Germinal center (tissue), 1 donor: ENCODE measurements at regions not wholly inside any gene's neighbourhood (a gene's known extent, or its start where the extent isn't known, plus 50 kb on each side); places are given as distances from the start of the nearest gene placed in this dataset.
"Not testable (repeated sequence)": the region's sequence is repeated elsewhere in the genome, so short reads cannot be mapped to it uniquely, and the experiment has no call there.

Experiments
- DNase-seq: peaks from one replicate; pipeline ENCODE4 v3.0.0; 2012; ENCODE audit warnings: mixed read lengths, low spot score

- DNase-seq: peak; percentile 55
Measured at GRCh38 chr16:58814348-58814801, 80.3 kb upstream of the GOT2 start.

- DNase-seq: no peak
Measured at GRCh38 chr16:58809213-58809612, 75.1 kb upstream of the GOT2 start.

GRCh38 chr16:58807276-58807675, 73.2 kb upstream of the GOT2 start:
- DNase-seq: no peak

- no peak for DNase-seq
Measured at GRCh38 chr16:58801838-58802237, 67.7 kb upstream of the GOT2 start.

- DNase-seq: no peak
Measured at GRCh38 chr16:58797137-58797801, 63.2 kb upstream of the GOT2 start.

GRCh38 chr16:58793366-58793765, 59.2 kb upstream of the GOT2 start:
- DNase-seq: no peak

GRCh38 chr16:58792188-58792587, 58.1 kb upstream of the GOT2 start:
- no peak for DNase-seq

- not testable (repeated sequence) for DNase-seq
Measured at GRCh38 chr16:58790816-58791557, 56.9 kb upstream of the GOT2 start.

GRCh38 chr16:58789351-58789750, 55.2 kb upstream of the GOT2 start:
- no peak for DNase-seq
